ENCODE measurements at regions not wholly inside any gene's neighbourhood (a gene's known extent, or its start where the extent isn't known, plus 50 kb on each side); places are given as distances from the start of the nearest gene placed in this dataset.

DNA sequence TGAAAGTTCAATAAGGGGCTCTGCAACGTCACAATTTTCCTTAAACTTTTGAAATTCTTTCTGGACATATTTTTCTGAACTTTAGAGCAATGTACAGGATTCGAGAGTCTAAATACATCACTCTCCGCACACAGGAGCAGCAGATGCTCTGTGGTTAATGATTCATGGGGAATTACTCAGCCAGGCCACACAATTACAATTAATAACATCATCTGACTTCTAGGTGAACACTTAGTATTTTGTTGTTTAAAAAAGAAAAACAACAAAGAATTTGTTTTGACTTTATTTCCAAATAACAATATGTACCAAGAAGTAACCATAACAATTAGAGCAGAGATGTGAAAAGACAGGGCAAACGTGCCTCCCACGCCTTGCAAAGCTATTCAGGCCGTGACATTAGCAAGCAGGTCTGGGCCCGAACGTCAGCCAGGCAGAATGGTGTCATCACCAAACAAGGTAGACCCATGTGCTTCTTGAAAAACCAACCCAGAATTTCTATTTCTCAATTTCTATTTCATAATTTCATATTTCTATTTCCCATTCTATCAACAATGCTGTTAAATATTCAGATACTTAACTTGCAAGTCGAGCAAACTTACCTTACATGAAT lies 236.3 kb downstream of the COL4A1 start:
- Histone ChIP-seq H3K4me2 (ENCODE audit: unreplicated experiment) (peak overlapping the region; percentile 53), H3K27ac (no peak overlapping the region), H3K4me3 (no peak overlapping the region), H3K9me3 (ENCODE audit: low read depth) (no peaks in the 10 kb centered on the region), H4K20me1 (ENCODE audit: insufficient read depth) (no peaks in the 10 kb centered on the region), H3K9me2 (ENCODE audit: insufficient read depth) (no peaks in the 10 kb centered on the region), H3K27me3 (replicated peaks; ENCODE audit: insufficient read depth) (no peaks in the 10 kb centered on the region), H3K4me1 (ENCODE audit: insufficient read depth) (peaks cover 18% of the 10 kb centered on the region), H3K9ac (no peak overlapping the region), H3K36me3 (ENCODE audit: low read depth) (no peaks in the 10 kb centered on the region), H3K79me2 (ENCODE audit: insufficient read depth) (no peaks in the 10 kb centered on the region), H3F3A (ENCODE audit: insufficient read depth) (no peaks in the 10 kb centered on the region), H2AFZ (no peak overlapping the region)
- DNase-seq: peak; percentile 82
- no peak for TF ChIP-seq EZH2 (IDR thresholded peaks at IDR 0.05; ENCODE audit: insufficient read depth, poor library complexity, severe bottlenecking)
- 0 out of 2 replicates have a peak, but pooled peaks have one; percentile 34 for TF ChIP-seq EZH2phosphoT487 (IDR thresholded peaks at IDR 0.05; ENCODE audit: insufficient read depth, low read depth)
- in situ Hi-C loops (cut with MboI): no loop called here
- 48 to 57% methylated on average over 9 of the region's 9 CpGs for WGBS, 2 experiments (ENCODE audit: low coverage in 1 of 2, low lambda C conversion rate in 2 of 2, missing lambda C conversion rate in 2 of 2)

DNA sequence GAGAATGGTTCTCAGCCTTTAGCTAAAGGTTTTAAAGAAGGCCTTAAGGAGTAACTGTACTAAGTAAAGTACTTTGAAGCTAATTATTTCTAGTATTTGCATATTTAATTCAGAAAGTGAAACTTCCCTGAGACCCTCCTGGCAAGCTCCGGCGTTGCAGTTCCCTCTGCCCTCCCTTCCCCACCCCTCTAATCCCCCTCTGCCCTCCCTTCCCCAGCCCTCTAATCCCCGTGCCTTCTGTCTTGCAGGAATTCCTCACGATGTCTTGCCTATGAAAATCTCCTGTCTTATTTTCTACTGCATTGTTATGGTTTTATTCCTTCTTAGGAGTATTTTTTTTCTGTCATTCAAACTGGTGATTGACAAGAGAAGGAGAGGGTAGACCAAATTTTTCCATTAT lies 236.9 kb downstream of the COL4A1 start:
- 45 to 71% methylated on average over 2 to 4 of the region's 4 CpGs for WGBS, 2 experiments (ENCODE audit: low coverage in 1 of 2, low lambda C conversion rate in 2 of 2, missing lambda C conversion rate in 2 of 2)
- H3K27ac ChIP-seq: no peak overlapping the region

DNA sequence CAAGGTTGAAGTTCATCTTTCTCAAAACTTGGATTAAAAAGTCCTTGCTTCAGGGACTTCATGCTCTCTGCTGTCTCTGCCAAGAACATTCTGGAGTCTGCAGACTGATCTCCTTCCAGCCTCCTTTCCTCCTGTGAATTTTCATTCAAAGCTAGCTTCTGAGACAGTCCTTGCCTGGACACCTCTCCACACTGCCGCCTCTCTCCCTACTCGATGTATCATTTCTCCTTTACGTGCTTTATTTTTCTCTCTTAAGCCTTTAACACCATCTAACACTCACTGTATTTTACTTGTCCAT lies 238.8 kb downstream of the COL4A1 start:
- WGBS, 2 experiments (ENCODE audit: low coverage in 1 of 2, low lambda C conversion rate in 2 of 2, missing lambda C conversion rate in 2 of 2): 80% methylated on average over 3 of the region's 3 CpGs
- Histone ChIP-seq H3K27ac (no peak overlapping the region), H3F3A (ENCODE audit: insufficient read depth) (no peaks in the 10 kb centered on the region), H3K4me1 (ENCODE audit: insufficient read depth) (peaks cover 18% of the 10 kb centered on the region), H4K20me1 (ENCODE audit: insufficient read depth) (no peaks in the 10 kb centered on the region), H3K4me2 (ENCODE audit: unreplicated experiment) (no peak overlapping the region), H3K36me3 (ENCODE audit: low read depth) (no peaks in the 10 kb centered on the region), H3K27me3 (replicated peaks; ENCODE audit: insufficient read depth) (no peaks in the 10 kb centered on the region), H3K9me2 (ENCODE audit: insufficient read depth) (no peaks in the 10 kb centered on the region), H3K9me3 (ENCODE audit: low read depth) (no peaks in the 10 kb centered on the region), H2AFZ (no peak overlapping the region), H3K4me3 (no peak overlapping the region), H3K9ac (no peak overlapping the region), H3K79me2 (ENCODE audit: insufficient read depth) (no peaks in the 10 kb centered on the region)
- DNase-seq: no peak
- in situ Hi-C loops (cut with MboI): no loop called here
- TF ChIP-seq EZH2phosphoT487 (IDR thresholded peaks at IDR 0.05; ENCODE audit: insufficient read depth, low read depth) (no peak), EZH2 (IDR thresholded peaks at IDR 0.05; ENCODE audit: insufficient read depth, poor library complexity, severe bottlenecking) (no peak)

More for the DNA sequence above, 236.9 kb downstream of the COL4A1 start:
- H3K9ac ChIP-seq: no peak overlapping the region
- H2AFZ ChIP-seq: no peak overlapping the region
- peak overlapping the region; percentile 53 for H3K4me2 ChIP-seq (ENCODE audit: unreplicated experiment)
- TF ChIP-seq EZH2phosphoT487 (IDR thresholded peaks at IDR 0.05; ENCODE audit: insufficient read depth, low read depth): no peak
- TF ChIP-seq EZH2 (IDR thresholded peaks at IDR 0.05; ENCODE audit: insufficient read depth, poor library complexity, severe bottlenecking): no peak
- no peaks in the 10 kb centered on the region for H3K9me2 ChIP-seq (ENCODE audit: insufficient read depth)
- H3K27me3 ChIP-seq (replicated peaks; ENCODE audit: insufficient read depth): no peaks in the 10 kb centered on the region
- no peaks in the 10 kb centered on the region for H3K36me3 ChIP-seq (ENCODE audit: low read depth)
- H3K79me2 ChIP-seq (ENCODE audit: insufficient read depth): no peaks in the 10 kb centered on the region
- H3K9me3 ChIP-seq (ENCODE audit: low read depth): no peaks in the 10 kb centered on the region
- H3F3A ChIP-seq (ENCODE audit: insufficient read depth): no peaks in the 10 kb centered on the region
- in situ Hi-C loops (cut with MboI): no loop called here
- no peaks in the 10 kb centered on the region for H4K20me1 ChIP-seq (ENCODE audit: insufficient read depth)
- H3K4me3 ChIP-seq: no peak overlapping the region
- DNase-seq: no peak
- peaks cover 18% of the 10 kb centered on the region for H3K4me1 ChIP-seq (ENCODE audit: insufficient read depth)

DNA sequence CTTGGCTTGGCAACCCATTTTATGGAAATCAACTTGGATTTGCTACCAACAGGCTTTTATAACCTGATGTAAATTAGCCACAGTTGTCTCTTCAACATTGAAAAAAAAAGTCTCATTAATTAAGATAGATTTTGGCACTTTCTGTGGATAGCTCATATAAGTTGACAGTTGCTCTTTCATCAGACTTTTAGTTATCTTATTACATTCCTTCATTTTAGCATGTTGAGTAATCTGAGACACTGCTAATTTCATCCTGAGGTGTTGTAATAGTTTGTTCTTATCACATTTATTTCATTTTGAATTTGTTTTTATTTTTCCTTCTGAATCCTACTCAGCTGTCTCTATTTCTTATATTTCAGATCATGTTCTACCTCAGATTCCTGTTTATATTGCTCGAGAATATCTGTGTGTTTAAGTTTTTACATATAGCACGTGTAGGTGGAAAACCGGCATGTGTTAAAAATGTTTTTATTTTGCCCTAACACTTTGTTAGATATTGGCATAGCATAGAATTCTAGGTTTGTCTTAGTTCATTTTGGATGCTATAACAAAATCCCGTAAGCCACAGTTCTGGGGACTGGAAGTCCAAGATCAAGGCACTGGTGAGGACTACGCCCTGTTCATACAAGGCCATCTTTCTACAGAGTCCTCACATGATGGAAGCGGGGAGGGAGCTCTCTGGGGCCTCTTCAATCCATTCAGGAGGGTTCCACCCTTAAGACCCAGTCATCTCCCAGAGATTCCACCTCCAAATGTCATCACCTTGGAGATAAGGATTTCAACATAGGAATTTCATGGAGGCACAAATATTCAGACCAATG lies 239.4 kb downstream of the COL4A1 start:
- no peaks in the 10 kb centered on the region for H3K36me3 ChIP-seq (ENCODE audit: low read depth)
- no peak overlapping the region for H3K4me2 ChIP-seq (ENCODE audit: unreplicated experiment)
- no peak overlapping the region for H3K27ac ChIP-seq
- H3K27me3 ChIP-seq (replicated peaks; ENCODE audit: insufficient read depth): no peaks in the 10 kb centered on the region
- no peak for TF ChIP-seq EZH2phosphoT487 (IDR thresholded peaks at IDR 0.05; ENCODE audit: insufficient read depth, low read depth)
- no peak for TF ChIP-seq EZH2 (IDR thresholded peaks at IDR 0.05; ENCODE audit: insufficient read depth, poor library complexity, severe bottlenecking)
- no peaks in the 10 kb centered on the region for H3K9me2 ChIP-seq (ENCODE audit: insufficient read depth)
- H3K9me3 ChIP-seq (ENCODE audit: low read depth): no peaks in the 10 kb centered on the region
- H3K79me2 ChIP-seq (ENCODE audit: insufficient read depth): no peaks in the 10 kb centered on the region
- in situ Hi-C loops (cut with MboI): no loop called here
- 90 to 91% methylated on average over 6 of the region's 6 CpGs for WGBS, 2 experiments (ENCODE audit: low coverage in 1 of 2, low lambda C conversion rate in 2 of 2, missing lambda C conversion rate in 2 of 2)
- H3K4me3 ChIP-seq: no peak overlapping the region
- H3K4me1 ChIP-seq (ENCODE audit: insufficient read depth): peaks cover 21% of the 10 kb centered on the region
- no peak overlapping the region for H2AFZ ChIP-seq
- no peak overlapping the region for H3K9ac ChIP-seq
- H4K20me1 ChIP-seq (ENCODE audit: insufficient read depth): no peaks in the 10 kb centered on the region
- H3F3A ChIP-seq (ENCODE audit: insufficient read depth): no peaks in the 10 kb centered on the region
- no peak for DNase-seq

Data from GM23248 (cell line).